ENCODE measurements at regions not wholly inside any gene's neighbourhood (a gene's known extent, or its start where the extent isn't known, plus 50 kb on each side); places are given as distances from the start of the nearest gene placed in this dataset.
"Not testable (repeated sequence)": the region's sequence is repeated elsewhere in the genome, so short reads cannot be mapped to it uniquely, and the experiment has no call there.

GRCh38 chrX:45669715-45670340 is 469.2 kb upstream of the DIPK2B start:
- H3K9me3 Mint-ChIP-seq: peaks cover 2% of the 10 kb centered on the region
- H3K36me3 Mint-ChIP-seq (ENCODE audit: low read depth): peaks cover under 1% of the 10 kb centered on the region
- no peak overlapping the region for H3K27ac Mint-ChIP-seq
- no peak overlapping the region for H3K4me3 Mint-ChIP-seq
- peaks cover under 1% of the 10 kb centered on the region for H3K27me3 Mint-ChIP-seq (ENCODE audit: low read depth)
- no peaks in the 10 kb centered on the region for H3K4me1 Mint-ChIP-seq (ENCODE audit: low read depth)

GRCh38 chrX:45668686-45669443 is 468.2 kb upstream of the DIPK2B start:
- no peak overlapping the region for H3K4me3 Mint-ChIP-seq
- H3K9me3 Mint-ChIP-seq: no peaks in the 10 kb centered on the region
- H3K27ac Mint-ChIP-seq: no peak overlapping the region
- no peaks in the 10 kb centered on the region for H3K36me3 Mint-ChIP-seq (ENCODE audit: low read depth)
- H3K4me1 Mint-ChIP-seq (ENCODE audit: low read depth): no peaks in the 10 kb centered on the region
- H3K27me3 Mint-ChIP-seq (ENCODE audit: low read depth): no peaks in the 10 kb centered on the region

GRCh38 chrX:45667666-45668065 is 467.0 kb upstream of the DIPK2B start:
- H3K36me3 Mint-ChIP-seq (ENCODE audit: low read depth): no peaks in the 10 kb centered on the region
- H3K27me3 Mint-ChIP-seq (ENCODE audit: low read depth): no peaks in the 10 kb centered on the region
- no peak overlapping the region for H3K27ac Mint-ChIP-seq
- no peaks in the 10 kb centered on the region for H3K4me1 Mint-ChIP-seq (ENCODE audit: low read depth)
- no peak overlapping the region for H3K4me3 Mint-ChIP-seq
- no peaks in the 10 kb centered on the region for H3K9me3 Mint-ChIP-seq

GRCh38 chrX:45664727-45665290 is 464.1 kb upstream of the DIPK2B start:
- Mint-ChIP-seq H3K4me3 (no peak overlapping the region), H3K9me3 (no peaks in the 10 kb centered on the region), H3K27ac (no peak overlapping the region), H3K27me3 (ENCODE audit: low read depth) (no peaks in the 10 kb centered on the region), H3K36me3 (ENCODE audit: low read depth) (no peaks in the 10 kb centered on the region), H3K4me1 (ENCODE audit: low read depth) (no peaks in the 10 kb centered on the region)

- H3K4me1 Mint-ChIP-seq (ENCODE audit: low read depth): no peaks in the 10 kb centered on the region
- H3K4me3 Mint-ChIP-seq: no peak overlapping the region
- H3K27me3 Mint-ChIP-seq (ENCODE audit: low read depth): no peaks in the 10 kb centered on the region
- no peak overlapping the region for H3K27ac Mint-ChIP-seq
- peaks cover 4% of the 10 kb centered on the region for H3K9me3 Mint-ChIP-seq
- no peaks in the 10 kb centered on the region for H3K36me3 Mint-ChIP-seq (ENCODE audit: low read depth)
Observed at GRCh38 chrX:45660477-45660876, 459.8 kb upstream of the DIPK2B start.

GRCh38 chrX:45633419-45633818 is 432.7 kb upstream of the DIPK2B start:
- Mint-ChIP-seq H3K27me3 (ENCODE audit: low read depth) (peaks cover 11% of the 10 kb centered on the region), H3K4me3 (no peak overlapping the region), H3K9me3 (no peaks in the 10 kb centered on the region), H3K27ac (no peak overlapping the region), H3K4me1 (ENCODE audit: low read depth) (no peaks in the 10 kb centered on the region), H3K36me3 (ENCODE audit: low read depth) (peaks cover 1% of the 10 kb centered on the region)

- Mint-ChIP-seq H3K4me1 (ENCODE audit: low read depth) (no peaks in the 10 kb centered on the region), H3K27me3 (ENCODE audit: low read depth) (peaks cover 9% of the 10 kb centered on the region), H3K36me3 (ENCODE audit: low read depth) (peaks cover 1% of the 10 kb centered on the region), H3K27ac (no peak overlapping the region), H3K9me3 (no peaks in the 10 kb centered on the region), H3K4me3 (no peak overlapping the region)
Observed at GRCh38 chrX:45632506-45632905, 431.8 kb upstream of the DIPK2B start.

GRCh38 chrX:45630078-45630477 is 429.4 kb upstream of the DIPK2B start:
- peaks cover 8% of the 10 kb centered on the region for H3K36me3 Mint-ChIP-seq (ENCODE audit: low read depth)
- no peak overlapping the region for H3K4me3 Mint-ChIP-seq
- H3K27me3 Mint-ChIP-seq (ENCODE audit: low read depth): no peaks in the 10 kb centered on the region
- no peak overlapping the region for H3K27ac Mint-ChIP-seq
- H3K9me3 Mint-ChIP-seq: peaks cover 11% of the 10 kb centered on the region
- no peaks in the 10 kb centered on the region for H3K4me1 Mint-ChIP-seq (ENCODE audit: low read depth)

- Mint-ChIP-seq H3K4me3 (no peak overlapping the region), H3K27ac (no peak overlapping the region), H3K27me3 (ENCODE audit: low read depth) (no peaks in the 10 kb centered on the region), H3K4me1 (ENCODE audit: low read depth) (no peaks in the 10 kb centered on the region), H3K9me3 (peaks cover 11% of the 10 kb centered on the region), H3K36me3 (ENCODE audit: low read depth) (peaks cover 8% of the 10 kb centered on the region)
Observed at GRCh38 chrX:45628041-45628440, 427.4 kb upstream of the DIPK2B start.

GRCh38 chrX:45623266-45623665 is 422.6 kb upstream of the DIPK2B start:
- peaks cover 13% of the 10 kb centered on the region for H3K4me1 Mint-ChIP-seq (ENCODE audit: low read depth)
- H3K27me3 Mint-ChIP-seq (ENCODE audit: low read depth): no peaks in the 10 kb centered on the region
- no peak overlapping the region for H3K4me3 Mint-ChIP-seq
- H3K9me3 Mint-ChIP-seq: peaks cover 14% of the 10 kb centered on the region
- H3K27ac Mint-ChIP-seq: no peak overlapping the region
- H3K36me3 Mint-ChIP-seq (ENCODE audit: low read depth): peaks cover 6% of the 10 kb centered on the region

GRCh38 chrX:45622538-45622937 is 421.9 kb upstream of the DIPK2B start:
- Mint-ChIP-seq H3K36me3 (ENCODE audit: low read depth) (peaks cover 6% of the 10 kb centered on the region), H3K27ac (no peak overlapping the region), H3K4me1 (ENCODE audit: low read depth) (peaks cover 13% of the 10 kb centered on the region), H3K9me3 (peaks cover 21% of the 10 kb centered on the region), H3K4me3 (no peak overlapping the region), H3K27me3 (ENCODE audit: low read depth) (no peaks in the 10 kb centered on the region)

- H3K9me3 Mint-ChIP-seq: peaks cover 24% of the 10 kb centered on the region
- no peak overlapping the region for H3K4me3 Mint-ChIP-seq
- H3K36me3 Mint-ChIP-seq (ENCODE audit: low read depth): peaks cover 5% of the 10 kb centered on the region
- no peaks in the 10 kb centered on the region for H3K27me3 Mint-ChIP-seq (ENCODE audit: low read depth)
- no peak overlapping the region for H3K27ac Mint-ChIP-seq
- H3K4me1 Mint-ChIP-seq (ENCODE audit: low read depth): peaks cover 13% of the 10 kb centered on the region
Observed at GRCh38 chrX:45622042-45622423, 421.4 kb upstream of the DIPK2B start.

- Mint-ChIP-seq H3K27ac (no peak overlapping the region), H3K9me3 (peaks cover 21% of the 10 kb centered on the region), H3K4me1 (ENCODE audit: low read depth) (peaks cover 13% of the 10 kb centered on the region)
Observed at GRCh38 chrX:45621376-45622041, 420.8 kb upstream of the DIPK2B start.

GRCh38 chrX:45619290-45619689 is 418.6 kb upstream of the DIPK2B start:
- Mint-ChIP-seq H3K36me3 (ENCODE audit: low read depth) (no peaks in the 10 kb centered on the region), H3K4me3 (no peak overlapping the region), H3K27me3 (ENCODE audit: low read depth) (no peaks in the 10 kb centered on the region), H3K9me3 (peaks cover 14% of the 10 kb centered on the region), H3K4me1 (ENCODE audit: low read depth) (peaks cover 13% of the 10 kb centered on the region), H3K27ac (no peak overlapping the region)

More at GRCh38 chrX:45621376-45622041, 420.8 kb upstream of the DIPK2B start:
- Mint-ChIP-seq H3K27me3 (ENCODE audit: low read depth) (no peaks in the 10 kb centered on the region), H3K4me3 (no peak overlapping the region), H3K36me3 (ENCODE audit: low read depth) (peaks cover 3% of the 10 kb centered on the region)

GRCh38 chrX:45615591-45615990 is 414.9 kb upstream of the DIPK2B start:
- H3K4me3 Mint-ChIP-seq; H3K4me1 Mint-ChIP-seq (ENCODE audit: low read depth); H3K27ac Mint-ChIP-seq; H3K36me3 Mint-ChIP-seq (ENCODE audit: low read depth); H3K27me3 Mint-ChIP-seq (ENCODE audit: low read depth): not testable (repeated sequence)
- H3K9me3 Mint-ChIP-seq: peaks cover 24% of the 10 kb centered on the region
